Tibial artery (tissue), 4 donors: ENCODE measurements at regions not wholly inside any gene's neighbourhood (a gene's known extent, or its start where the extent isn't known, plus 50 kb on each side); places are given as distances from the start of the nearest gene placed in this dataset.

Source experiments
- DNase-seq, 2 donors: peaks; one replicate each; pipeline ENCODE4 v3.0.0-alpha.2; 2019
- H3K27ac ChIP-seq, 2 donors: fragments of 200-600 bp; sonication (generic) in 1 of 2; 1 replicate in 1 of 2; 2 replicates in 1 of 2; pipeline ENCODE4 v1.5.1; 2018 to 2019; ENCODE audit warnings: mild to moderate bottlenecking in 1 of 2
- H3K27me3 ChIP-seq, 2 donors: fragments of 200-600 bp; sonication (generic) in 1 of 2; one replicate each; pipeline versions ENCODE4 v1.5.1 to v1.6.0; 2016 to 2019
- H3K36me3 ChIP-seq, 3 donors: fragments of 200-600 bp; sonication (generic) in 2 of 3; one replicate each; pipeline ENCODE4 v1.5.1; 2016 to 2019; ENCODE audit warnings: mild to moderate bottlenecking in 2 of 3
- H3K4me1 ChIP-seq, 4 donors: fragments of 200-600 bp; sonication (generic) in 2 of 4; 1 replicate in 3 of 4; 2 replicates in 1 of 4; pipeline ENCODE4 v1.5.1; 2016 to 2019
- H3K4me3 ChIP-seq, 2 donors: fragments of 200-600 bp; sonication (generic) in 1 of 2; 1 replicate in 1 of 2; 2 replicates in 1 of 2; pipeline ENCODE4 v1.5.1; 2018 to 2019; ENCODE audit warnings: mild to moderate bottlenecking in 2 of 2
- H3K9me3 ChIP-seq, 3 donors: fragments of 200-600 bp; sonication (generic) in 1 of 3; one replicate each; pipeline ENCODE4 v1.5.1; 2016 to 2019
- intact Hi-C: fragments of 100-400 bp; cut with DNase I; formaldehyde crosslinking; loops from one replicate; pipeline ENCODE4 v1.15.0; 2023; ENCODE audit warnings: low total_unique reads
- TF ChIP-seq, protein P1 (sequence below), 2 experiments: fragments of 200-600 bp in 1 of 2; fragments of 450-650 bp in 1 of 2; IDR thresholded peaks; one replicate each; pipeline ENCODE4 v1.5.1; 2017 to 2019; ENCODE audit warnings: antibody characterized with exemption in 2 of 2, mild to moderate bottlenecking in 1 of 2, moderate library complexity in 1 of 2

DNA sequence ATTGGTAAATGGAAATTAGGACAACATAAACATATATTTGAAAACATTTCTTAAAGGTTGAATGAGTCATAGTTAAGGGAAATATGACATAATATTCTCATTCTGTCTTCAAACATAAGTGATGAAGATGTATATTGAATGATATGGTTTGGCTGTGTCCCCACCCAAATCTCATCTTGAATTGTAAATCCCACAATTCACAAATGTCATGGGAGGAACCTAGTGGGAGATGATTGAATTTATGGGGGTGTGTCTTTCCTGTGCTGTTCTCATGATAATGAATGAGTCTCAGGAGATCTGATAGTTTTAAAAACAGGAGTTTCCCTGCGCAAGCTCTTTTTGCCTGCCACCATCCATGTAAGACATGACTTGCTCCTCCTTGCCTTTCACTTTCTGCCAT is 104.4 kb upstream of the MPDZ start:
- TF ChIP-seq, protein P1, sequence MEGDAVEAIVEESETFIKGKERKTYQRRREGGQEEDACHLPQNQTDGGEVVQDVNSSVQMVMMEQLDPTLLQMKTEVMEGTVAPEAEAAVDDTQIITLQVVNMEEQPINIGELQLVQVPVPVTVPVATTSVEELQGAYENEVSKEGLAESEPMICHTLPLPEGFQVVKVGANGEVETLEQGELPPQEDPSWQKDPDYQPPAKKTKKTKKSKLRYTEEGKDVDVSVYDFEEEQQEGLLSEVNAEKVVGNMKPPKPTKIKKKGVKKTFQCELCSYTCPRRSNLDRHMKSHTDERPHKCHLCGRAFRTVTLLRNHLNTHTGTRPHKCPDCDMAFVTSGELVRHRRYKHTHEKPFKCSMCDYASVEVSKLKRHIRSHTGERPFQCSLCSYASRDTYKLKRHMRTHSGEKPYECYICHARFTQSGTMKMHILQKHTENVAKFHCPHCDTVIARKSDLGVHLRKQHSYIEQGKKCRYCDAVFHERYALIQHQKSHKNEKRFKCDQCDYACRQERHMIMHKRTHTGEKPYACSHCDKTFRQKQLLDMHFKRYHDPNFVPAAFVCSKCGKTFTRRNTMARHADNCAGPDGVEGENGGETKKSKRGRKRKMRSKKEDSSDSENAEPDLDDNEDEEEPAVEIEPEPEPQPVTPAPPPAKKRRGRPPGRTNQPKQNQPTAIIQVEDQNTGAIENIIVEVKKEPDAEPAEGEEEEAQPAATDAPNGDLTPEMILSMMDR (IDR thresholded peaks at IDR 0.05): no peak
- DNase-seq: no peak
- no peaks in the 10 kb centered on the region for H3K27me3 ChIP-seq
- intact Hi-C loops: no loop called here
- H3K9me3 ChIP-seq: peaks cover 0 to 7% (median 0%) of the 10 kb centered on the region in 3 donors
- no peak overlapping the region for H3K27ac ChIP-seq
- H3K4me3 ChIP-seq: no peak overlapping the region
- H3K36me3 ChIP-seq: no peaks in the 10 kb centered on the region
- peaks cover 0 to 20% (median 11%) of the 10 kb centered on the region in 4 donors for H3K4me1 ChIP-seq

GRCh38 chr9:13383216-13383615 is 103.7 kb upstream of the MPDZ start:
- H3K36me3 ChIP-seq: no peaks in the 10 kb centered on the region
- peaks cover 0 to 25% (median 14%) of the 10 kb centered on the region in 4 donors for H3K4me1 ChIP-seq
- H3K27me3 ChIP-seq: no peaks in the 10 kb centered on the region
- no peak for DNase-seq
- intact Hi-C loops: no loop called here
- H3K27ac ChIP-seq: no peak overlapping the region
- TF ChIP-seq, protein P1 (IDR thresholded peaks at IDR 0.05): no peak
- no peak overlapping the region for H3K4me3 ChIP-seq
- H3K9me3 ChIP-seq: peaks cover 0 to 7% (median 0%) of the 10 kb centered on the region in 3 donors

DNA sequence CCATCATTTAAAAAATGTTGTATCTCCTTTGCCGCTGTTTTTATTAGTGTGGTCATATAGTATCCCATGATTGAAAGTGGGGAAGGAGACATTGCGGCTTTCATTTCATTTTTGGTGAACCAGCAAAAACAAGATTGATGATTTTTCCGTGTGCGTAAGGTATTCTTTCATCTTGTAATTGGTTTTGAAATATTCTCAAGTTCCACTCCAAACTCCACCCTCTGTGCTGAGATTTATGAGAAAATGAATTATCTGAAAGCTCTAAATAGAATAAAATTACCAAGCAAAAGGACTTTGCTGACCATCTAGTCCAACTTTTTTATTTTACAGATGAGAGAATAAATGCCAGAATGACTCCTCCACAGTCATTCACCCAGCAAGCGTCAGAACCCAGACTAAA is 103.1 kb upstream of the MPDZ start:
- Histone ChIP-seq H3K27me3 (no peaks in the 10 kb centered on the region), H3K36me3 (no peaks in the 10 kb centered on the region), H3K9me3 (peaks cover 0 to 7% (median 0%) of the 10 kb centered on the region in 3 donors), H3K4me1 (peaks cover 0 to 20% (median 13%) of the 10 kb centered on the region in 4 donors), H3K27ac (no peak overlapping the region), H3K4me3 (no peak overlapping the region)
- TF ChIP-seq, protein P1 (IDR thresholded peaks at IDR 0.05): no peak
- intact Hi-C loops: no loop called here
- no peak for DNase-seq

- Histone ChIP-seq H3K4me1 (peaks cover 0 to 8% (median 2%) of the 10 kb centered on the region in 4 donors), H3K9me3 (peaks cover 0 to 7% (median 0%) of the 10 kb centered on the region in 3 donors), H3K27ac (no peak overlapping the region), H3K36me3 (no peaks in the 10 kb centered on the region), H3K4me3 (no peak overlapping the region), H3K27me3 (no peaks in the 10 kb centered on the region)
- DNase-seq: no peak
- TF ChIP-seq, protein P1 (IDR thresholded peaks at IDR 0.05): no peak
- intact Hi-C loops: no loop called here
Observed at GRCh38 chr9:13380903-13381302, 101.4 kb upstream of the MPDZ start.

DNA sequence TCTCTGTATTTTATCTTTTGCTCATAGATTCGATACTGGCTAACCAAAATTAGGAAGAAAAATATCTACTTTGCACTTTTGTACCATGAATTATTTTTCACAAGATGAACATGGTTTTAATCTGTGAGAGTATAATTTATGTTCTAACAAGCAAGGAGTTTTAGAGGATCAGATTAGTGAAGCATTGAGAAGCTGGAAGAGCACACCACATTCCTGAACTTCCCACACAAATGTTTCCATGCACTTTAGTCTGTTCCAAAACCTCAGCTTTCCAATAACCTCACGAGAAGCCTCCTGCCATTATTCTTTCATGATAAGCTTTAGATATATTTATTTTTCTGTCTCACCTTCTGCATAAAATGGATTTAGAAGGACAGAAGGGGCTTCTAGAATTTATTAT is 98.7 kb upstream of the MPDZ start:
- no peak overlapping the region for H3K4me3 ChIP-seq
- H3K4me1 ChIP-seq: peaks cover 0 to 8% (median 2%) of the 10 kb centered on the region in 4 donors
- intact Hi-C loops: no loop called here
- DNase-seq: no peak
- no peak overlapping the region for H3K27ac ChIP-seq
- H3K27me3 ChIP-seq: no peaks in the 10 kb centered on the region
- TF ChIP-seq, protein P1 (IDR thresholded peaks at IDR 0.05): no peak
- no peaks in the 10 kb centered on the region for H3K36me3 ChIP-seq
- no peaks in the 10 kb centered on the region for H3K9me3 ChIP-seq
